IPS-18a (cell line): ENCODE measurements at regions not wholly inside any gene's neighbourhood (a gene's known extent, or its start where the extent isn't known, plus 50 kb on each side); places are given as distances from the start of the nearest gene placed in this dataset.

Experiments used
- H3K27ac ChIP-seq: one replicate; pipeline ENCODE4 v1.5.1; 2013; ENCODE audit warnings: low read length
- H3K27me3 ChIP-seq: one replicate; pipeline ENCODE4 v1.6.1; 2013; ENCODE audit warnings: mild to moderate bottlenecking, low read length; ENCODE audit not compliant: control insufficient read depth, insufficient read depth
- H3K36me3 ChIP-seq: one replicate; pipeline ENCODE4 v1.6.1; 2013; ENCODE audit warnings: low read depth, low read length; ENCODE audit not compliant: control insufficient read depth
- H3K4me1 ChIP-seq: one replicate; pipeline ENCODE4 v1.6.1; 2013; ENCODE audit warnings: low read depth, low read length; ENCODE audit not compliant: control insufficient read depth
- H3K4me3 ChIP-seq: one replicate; pipeline ENCODE4 v1.5.1; 2013; ENCODE audit warnings: low read length
- H3K9ac ChIP-seq: one replicate; pipeline ENCODE4 v1.6.1; 2013; ENCODE audit warnings: mild to moderate bottlenecking, low read length, moderate library complexity
- H3K9me3 ChIP-seq: one replicate; pipeline ENCODE4 v1.6.1; 2013; ENCODE audit warnings: low read depth, low read length; ENCODE audit not compliant: control insufficient read depth

GRCh38 chr16:79472426-79472825 lies 128.1 kb downstream of the MAF start:
- Histone ChIP-seq H3K36me3 (no peaks in the 10 kb centered on the region), H3K4me1 (no peaks in the 10 kb centered on the region), H3K9ac (no peak overlapping the region), H3K27ac (no peak overlapping the region), H3K4me3 (no peak overlapping the region), H3K9me3 (no peaks in the 10 kb centered on the region), H3K27me3 (no peaks in the 10 kb centered on the region)

GRCh38 chr16:79469999-79470398 lies 130.5 kb downstream of the MAF start:
- no peak overlapping the region for H3K4me3 ChIP-seq

GRCh38 chr16:79468631-79469030 lies 131.9 kb downstream of the MAF start:
- H3K27ac ChIP-seq = no peak overlapping the region
- no peak overlapping the region for H3K9ac ChIP-seq
- H3K4me1 ChIP-seq = no peaks in the 10 kb centered on the region
- H3K4me3 ChIP-seq = no peak overlapping the region
- H3K27me3 ChIP-seq = no peaks in the 10 kb centered on the region
- H3K36me3 ChIP-seq = no peaks in the 10 kb centered on the region
- no peaks in the 10 kb centered on the region for H3K9me3 ChIP-seq

More at GRCh38 chr16:79469999-79470398, 130.5 kb downstream of the MAF start:
- Histone ChIP-seq H3K27me3 (no peaks in the 10 kb centered on the region), H3K36me3 (no peaks in the 10 kb centered on the region), H3K27ac (no peak overlapping the region), H3K4me1 (no peaks in the 10 kb centered on the region), H3K9me3 (no peaks in the 10 kb centered on the region), H3K9ac (no peak overlapping the region)

GRCh38 chr16:79468121-79468552 lies 132.4 kb downstream of the MAF start:
- no peaks in the 10 kb centered on the region for H3K4me1 ChIP-seq
- no peak overlapping the region for H3K4me3 ChIP-seq
- H3K9me3 ChIP-seq = no peaks in the 10 kb centered on the region
- H3K27me3 ChIP-seq = no peaks in the 10 kb centered on the region
- no peak overlapping the region for H3K27ac ChIP-seq
- H3K36me3 ChIP-seq = no peaks in the 10 kb centered on the region
- no peak overlapping the region for H3K9ac ChIP-seq

- Histone ChIP-seq H3K4me3 (no peak overlapping the region), H3K36me3 (no peaks in the 10 kb centered on the region), H3K9me3 (no peaks in the 10 kb centered on the region), H3K9ac (no peak overlapping the region), H3K27ac (no peak overlapping the region), H3K4me1 (no peaks in the 10 kb centered on the region), H3K27me3 (no peaks in the 10 kb centered on the region)
These were observed 134.4 kb downstream of the MAF start for GRCh38 chr16:79466111-79466510.

GRCh38 chr16:79463841-79464240 lies 136.7 kb downstream of the MAF start:
- Histone ChIP-seq H3K9ac (no peak overlapping the region), H3K36me3 (no peaks in the 10 kb centered on the region), H3K4me1 (no peaks in the 10 kb centered on the region), H3K4me3 (no peak overlapping the region), H3K27ac (no peak overlapping the region), H3K9me3 (no peaks in the 10 kb centered on the region), H3K27me3 (no peaks in the 10 kb centered on the region)

GRCh38 chr16:79456036-79456435 lies 144.5 kb downstream of the MAF start:
- H3K9ac ChIP-seq = no peak overlapping the region
- H3K36me3 ChIP-seq = no peaks in the 10 kb centered on the region
- no peaks in the 10 kb centered on the region for H3K27me3 ChIP-seq
- H3K27ac ChIP-seq = no peak overlapping the region
- H3K9me3 ChIP-seq = no peaks in the 10 kb centered on the region
- H3K4me3 ChIP-seq = no peak overlapping the region
- H3K4me1 ChIP-seq = no peaks in the 10 kb centered on the region

GRCh38 chr16:79452671-79453070 lies 147.9 kb downstream of the MAF start:
- no peaks in the 10 kb centered on the region for H3K27me3 ChIP-seq
- no peaks in the 10 kb centered on the region for H3K36me3 ChIP-seq
- no peaks in the 10 kb centered on the region for H3K9me3 ChIP-seq
- no peaks in the 10 kb centered on the region for H3K4me1 ChIP-seq
- no peak overlapping the region for H3K4me3 ChIP-seq
- no peak overlapping the region for H3K27ac ChIP-seq
- no peak overlapping the region for H3K9ac ChIP-seq

- H3K36me3 ChIP-seq = no peaks in the 10 kb centered on the region
- H3K4me3 ChIP-seq = no peak overlapping the region
- no peaks in the 10 kb centered on the region for H3K27me3 ChIP-seq
- no peak overlapping the region for H3K9ac ChIP-seq
- no peaks in the 10 kb centered on the region for H3K4me1 ChIP-seq
- H3K27ac ChIP-seq = no peak overlapping the region
- no peaks in the 10 kb centered on the region for H3K9me3 ChIP-seq
These were observed 149.2 kb downstream of the MAF start for GRCh38 chr16:79451196-79451816.

GRCh38 chr16:79449900-79450299 lies 150.6 kb downstream of the MAF start:
- Histone ChIP-seq H3K9ac (no peak overlapping the region), H3K27ac (no peak overlapping the region), H3K36me3 (no peaks in the 10 kb centered on the region), H3K4me3 (no peak overlapping the region), H3K4me1 (no peaks in the 10 kb centered on the region), H3K9me3 (no peaks in the 10 kb centered on the region), H3K27me3 (no peaks in the 10 kb centered on the region)

GRCh38 chr16:79449067-79449769 lies 151.3 kb downstream of the MAF start:
- Histone ChIP-seq H3K27ac (no peak overlapping the region), H3K4me3 (no peak overlapping the region), H3K36me3 (no peaks in the 10 kb centered on the region), H3K9me3 (no peaks in the 10 kb centered on the region), H3K9ac (no peak overlapping the region), H3K27me3 (no peaks in the 10 kb centered on the region), H3K4me1 (no peaks in the 10 kb centered on the region)

GRCh38 chr16:79444572-79444971 lies 156.0 kb downstream of the MAF start:
- H3K36me3 ChIP-seq = no peaks in the 10 kb centered on the region
- H3K9me3 ChIP-seq = no peaks in the 10 kb centered on the region
- no peak overlapping the region for H3K9ac ChIP-seq
- H3K27ac ChIP-seq = no peak overlapping the region
- no peaks in the 10 kb centered on the region for H3K27me3 ChIP-seq
- H3K4me1 ChIP-seq = no peaks in the 10 kb centered on the region
- no peak overlapping the region for H3K4me3 ChIP-seq
